HEK293T (cell line): ENCODE measurements at regions not wholly inside any gene's neighbourhood (a gene's known extent, or its start where the extent isn't known, plus 50 kb on each side); places are given as distances from the start of the nearest gene placed in this dataset.

Source experiments
- CTCF ChIA-PET: fragments of 350-600 bp; formaldehyde crosslinking; extraction: SDS; loops from one replicate; lab custom pipeline; 2021; ENCODE audit warnings: antibody characterized with exemption, inconsistent platforms; lab: Yijun Ruan, JAX
- POLR2A ChIA-PET: fragments of 350-600 bp; formaldehyde crosslinking; extraction: SDS; loops from one replicate; lab custom pipeline; 2020; ENCODE audit warnings: antibody characterized with exemption, inconsistent platforms; lab: Yijun Ruan, JAX
- DNase-seq: peaks from one replicate; pipeline ENCODE4 v3.0.0; 2012; ENCODE audit warnings: mixed read lengths; ENCODE audit errors: extremely low spot score
- ARNT ChIP-seq: fragments of 450-650 bp; IDR thresholded peaks from 2 replicates; pipeline ENCODE4 v1.6.1; 2017; ENCODE audit warnings: mild to moderate bottlenecking
- BHLHE40 ChIP-seq: fragments of 450-650 bp; IDR thresholded peaks from 2 replicates; pipeline ENCODE4 v1.6.1; 2016; ENCODE audit warnings: mild to moderate bottlenecking, moderate library complexity, borderline replicate concordance
- CTBP1 ChIP-seq: fragments of 450-650 bp; IDR thresholded peaks from 2 replicates; pipeline ENCODE4 v1.6.1; 2016; ENCODE audit warnings: borderline replicate concordance
- ELF4 ChIP-seq: fragments of 450-650 bp; IDR thresholded peaks from 2 replicates; pipeline ENCODE4 v1.6.1; 2017; ENCODE audit warnings: antibody characterized with exemption
- FOXA1 ChIP-seq: fragments of 450-650 bp; IDR thresholded peaks from 2 replicates; pipeline ENCODE4 v1.6.1; 2016; ENCODE audit warnings: mild to moderate bottlenecking
- FOXK2 ChIP-seq: fragments of 450-650 bp; IDR thresholded peaks from 2 replicates; pipeline ENCODE4 v1.6.1; 2016; ENCODE audit warnings: mild to moderate bottlenecking
- FOXM1 ChIP-seq: fragments of 450-650 bp; IDR thresholded peaks from 2 replicates; pipeline ENCODE4 v1.6.1; 2017; ENCODE audit warnings: mild to moderate bottlenecking, borderline replicate concordance
- HDGF ChIP-seq: fragments of 450-650 bp; IDR thresholded peaks from 2 replicates; pipeline ENCODE4 v1.6.1; 2017; ENCODE audit warnings: antibody characterized with exemption, borderline replicate concordance
- L3MBTL2 ChIP-seq: fragments of 450-650 bp; conservative IDR thresholded peaks from 2 replicates; pipeline ENCODE4 v1.6.1; 2016; ENCODE audit warnings: mild to moderate bottlenecking
- LEF1 ChIP-seq: fragments of 450-650 bp; IDR thresholded peaks from 2 replicates; pipeline ENCODE4 v1.6.1; 2017; ENCODE audit warnings: mild to moderate bottlenecking, borderline replicate concordance
- NFRKB ChIP-seq: fragments of 450-650 bp; IDR thresholded peaks from 2 replicates; pipeline ENCODE4 v1.6.1; 2016; ENCODE audit warnings: mild to moderate bottlenecking, moderate library complexity
- PKNOX1 ChIP-seq: fragments of 450-650 bp; IDR thresholded peaks from 2 replicates; pipeline ENCODE4 v1.6.1; 2016
- SP1 ChIP-seq: fragments of 450-650 bp; IDR thresholded peaks from 2 replicates; pipeline ENCODE4 v1.6.1; 2017
- SUZ12 ChIP-seq: fragments of 450-650 bp; IDR thresholded peaks from 2 replicates; pipeline ENCODE4 v1.6.1; 2016; ENCODE audit warnings: mild to moderate bottlenecking
- TARDBP ChIP-seq: fragments of 450-650 bp; IDR thresholded peaks from 2 replicates; pipeline ENCODE4 v1.6.1; 2016
- ZNF384 ChIP-seq: fragments of 450-650 bp; IDR thresholded peaks from 2 replicates; pipeline ENCODE4 v1.6.1; 2016

GRCh38 chr17:83173914-83174361 lies 94.5 kb downstream of the METRNL start:
- DNase-seq = no peak
- POLR2A ChIA-PET = no interaction called here
- TF ChIP-seq HDGF = no peak
- no peak for TF ChIP-seq ARNT
- no peak for TF ChIP-seq SP1
- no peak for TF ChIP-seq FOXK2
- no peak for TF ChIP-seq TARDBP
- TF ChIP-seq BHLHE40 = no peak
- TF ChIP-seq FOXA1 = no peak
- TF ChIP-seq SUZ12 = no peak
- no peak for TF ChIP-seq L3MBTL2
- no peak for TF ChIP-seq NFRKB
- TF ChIP-seq CTBP1 = no peak
- CTCF ChIA-PET = no interaction called here

- TF ChIP-seq CTBP1 (no peak), FOXA1 (no peak), FOXK2 (no peak), ZNF384 (no peak), BHLHE40 (no peak), SP1 (no peak), HDGF (no peak), L3MBTL2 (no peak), LEF1 (no peak), FOXM1 (no peak), SUZ12 (no peak), NFRKB (no peak), ARNT (no peak), PKNOX1 (no peak)
- ChIA-PET CTCF (no interaction called here), POLR2A (no interaction called here)
- DNase-seq = no peak
Observed at GRCh38 chr17:83174362-83175118, 95.1 kb downstream of the METRNL start.

DNA sequence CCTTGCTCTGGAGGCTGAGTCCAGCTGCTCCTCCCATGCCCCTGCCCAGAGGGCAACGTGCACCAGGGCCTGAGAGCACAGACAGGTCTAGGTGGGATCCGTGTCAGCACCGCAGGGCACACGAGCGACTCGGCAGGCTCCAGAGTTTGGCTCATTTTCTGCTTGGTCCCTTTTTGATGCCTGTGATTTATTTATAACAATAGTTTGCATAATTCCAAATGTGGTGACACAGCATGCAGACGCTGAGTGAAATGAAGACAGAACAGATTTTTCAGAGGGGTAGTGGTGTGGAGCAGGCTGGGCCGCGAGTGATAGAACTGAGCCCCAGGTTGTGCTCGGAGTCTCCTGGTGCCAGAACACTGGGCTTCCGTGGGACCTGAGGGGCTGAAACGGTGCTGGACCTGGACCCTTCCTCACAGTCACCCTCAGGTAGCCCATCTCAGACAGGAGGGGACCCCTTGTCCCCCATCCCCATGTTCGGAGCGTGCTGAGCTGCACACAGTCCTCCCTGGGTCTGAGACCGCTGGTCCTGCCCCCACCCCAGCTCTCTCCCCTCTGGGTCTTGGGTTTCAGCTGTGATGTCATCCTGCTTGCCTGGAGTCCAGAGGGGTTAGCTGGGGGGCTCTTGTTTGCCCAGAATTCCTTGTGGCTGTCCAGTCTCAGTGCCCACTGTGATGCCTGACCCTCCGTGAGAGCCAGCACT lies 95.9 kb downstream of the METRNL start:
- CTCF ChIA-PET = interaction anchor here (0.7 kb wide), 1 partner anchor 656 kb away, joined by 3 read pairs; the partner anchor contains the start of gene FOXK2
- TF ChIP-seq ARNT (no peak), L3MBTL2 (no peak), FOXM1 (no peak), TARDBP (no peak), ELF4 (no peak), ZNF384 (no peak), LEF1 (no peak), FOXA1 (no peak), CTBP1 (no peak), FOXK2 (no peak), SUZ12 (no peak)
- DNase-seq = no peak
- POLR2A ChIA-PET = no interaction called here

DNA sequence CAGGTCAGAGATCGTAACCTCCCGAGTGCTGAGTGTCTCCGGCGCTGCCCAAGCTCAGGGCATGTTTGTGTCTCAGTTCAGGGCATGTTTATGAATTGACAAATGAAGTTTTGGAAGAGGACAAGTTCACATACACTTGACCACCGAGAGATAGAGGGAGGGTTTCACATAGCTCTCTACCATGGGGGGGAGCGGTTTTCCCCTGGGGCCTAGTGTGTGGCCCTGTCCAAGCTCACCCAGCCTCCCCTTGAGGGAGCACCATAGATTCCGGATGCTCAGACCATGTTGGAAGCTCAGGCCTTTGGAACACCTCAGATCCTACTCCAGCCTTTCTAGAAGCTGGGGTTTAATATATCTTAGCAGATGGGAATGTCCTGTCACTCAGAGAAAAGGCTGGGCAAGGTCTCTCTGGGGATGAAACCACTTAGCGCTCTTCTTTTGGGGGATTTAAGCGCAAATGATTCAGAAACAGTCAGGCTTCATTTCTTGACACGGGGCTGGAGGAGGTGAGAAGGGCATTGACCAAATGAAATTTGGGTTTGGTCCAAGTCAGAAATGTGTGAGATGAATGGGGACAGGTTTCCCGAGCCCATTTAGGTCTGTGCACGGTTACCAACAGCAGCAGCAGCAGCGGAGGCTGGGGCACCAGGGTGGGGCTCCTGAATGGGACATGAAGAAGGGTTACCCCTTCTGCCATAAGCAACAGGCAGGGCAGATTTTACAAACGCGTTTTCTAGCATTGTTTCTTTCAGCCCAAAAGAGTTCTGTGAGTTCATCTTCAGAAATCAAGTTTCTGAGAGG lies 96.6 kb downstream of the METRNL start:
- TF ChIP-seq LEF1 (no peak), ZNF384 (no peak)
- ChIA-PET POLR2A (no interaction called here), CTCF (interaction anchor here (0.7 kb wide), 1 partner anchor 657 kb away, joined by 3 read pairs; the partner anchor contains the start of gene FOXK2)
- no peak for DNase-seq

GRCh38 chr17:83176623-83177583 lies 97.5 kb downstream of the METRNL start:
- CTCF ChIA-PET = no interaction called here
- DNase-seq = no peak
- POLR2A ChIA-PET = interaction anchor here (0.7 kb wide), 1 partner anchor 120 kb away, joined by 4 read pairs; no protein-coding TSS in a partner anchor
- TF ChIP-seq SUZ12 = no peak
- TF ChIP-seq ELF4 = no peak
- TF ChIP-seq PKNOX1 = no peak
- no peak for TF ChIP-seq NFRKB
- TF ChIP-seq TARDBP = no peak
